ENCODE measurements at regions not wholly inside any gene's neighbourhood (a gene's known extent, or its start where the extent isn't known, plus 50 kb on each side); places are given as distances from the start of the nearest gene placed in this dataset.

DNA sequence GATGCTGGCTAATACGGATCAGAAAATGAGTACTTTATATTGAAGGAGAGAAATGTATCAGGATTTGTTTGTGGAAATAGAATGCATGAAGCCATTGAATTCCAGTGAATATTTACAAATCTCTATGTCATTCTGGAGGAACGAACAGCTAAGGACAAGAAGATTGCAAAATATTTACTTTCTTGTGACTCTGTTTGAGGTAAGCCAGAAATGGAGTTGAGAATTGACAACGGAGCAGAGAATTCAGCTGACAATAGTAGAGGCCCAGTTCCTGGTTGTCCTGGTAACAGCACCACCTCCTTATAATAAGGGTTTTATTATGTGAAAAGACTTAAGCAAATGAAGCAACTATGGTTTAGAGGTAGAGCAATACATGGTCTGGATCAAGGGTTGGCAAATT lies 349.2 kb downstream of the ADCYAP1 start:
- CTCF ChIA-PET: interaction anchor here (0.6 kb wide), 1 partner anchor 43 kb away, joined by 3 read pairs; no protein-coding TSS in a partner anchor
- no peaks in the 10 kb centered on the region; the same call in 1 of the 2 replicates for H3K27me3 Mint-ChIP-seq (ENCODE audit: low read depth)
- no peak overlapping the region for H3K4me3 Mint-ChIP-seq
- H3K9me3 Mint-ChIP-seq: peaks cover 51% of the 10 kb centered on the region
- no peaks in the 10 kb centered on the region; the same call in 1 of the 2 replicates for H3K36me3 Mint-ChIP-seq
- H3K4me1 Mint-ChIP-seq: peaks cover 12% of the 10 kb centered on the region
- H3K27ac Mint-ChIP-seq: no peak overlapping the region
- POLR2A ChIA-PET: no interaction called here
- TF ChIP-seq, protein P1, sequence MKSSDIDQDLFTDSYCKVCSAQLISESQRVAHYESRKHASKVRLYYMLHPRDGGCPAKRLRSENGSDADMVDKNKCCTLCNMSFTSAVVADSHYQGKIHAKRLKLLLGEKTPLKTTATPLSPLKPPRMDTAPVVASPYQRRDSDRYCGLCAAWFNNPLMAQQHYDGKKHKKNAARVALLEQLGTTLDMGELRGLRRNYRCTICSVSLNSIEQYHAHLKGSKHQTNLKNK (CRISPR knock-in tag; IDR thresholded peaks at IDR 0.05): no peak
- TF ChIP-seq, protein P2, sequence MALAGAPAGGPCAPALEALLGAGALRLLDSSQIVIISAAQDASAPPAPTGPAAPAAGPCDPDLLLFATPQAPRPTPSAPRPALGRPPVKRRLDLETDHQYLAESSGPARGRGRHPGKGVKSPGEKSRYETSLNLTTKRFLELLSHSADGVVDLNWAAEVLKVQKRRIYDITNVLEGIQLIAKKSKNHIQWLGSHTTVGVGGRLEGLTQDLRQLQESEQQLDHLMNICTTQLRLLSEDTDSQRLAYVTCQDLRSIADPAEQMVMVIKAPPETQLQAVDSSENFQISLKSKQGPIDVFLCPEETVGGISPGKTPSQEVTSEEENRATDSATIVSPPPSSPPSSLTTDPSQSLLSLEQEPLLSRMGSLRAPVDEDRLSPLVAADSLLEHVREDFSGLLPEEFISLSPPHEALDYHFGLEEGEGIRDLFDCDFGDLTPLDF (CRISPR knock-in tag; IDR thresholded peaks at IDR 0.05): no peak
- no peak for TF ChIP-seq OVOL2 (CRISPR knock-in tag; IDR thresholded peaks at IDR 0.05; ENCODE audit: borderline replicate concordance)
- TF ChIP-seq SP1 (CRISPR knock-in tag; conservative IDR thresholded peaks at IDR 0.05): no peak
- no peak for TF ChIP-seq NFE2L1 (CRISPR knock-in tag; IDR thresholded peaks at IDR 0.05)
- TF ChIP-seq ZBTB21 (CRISPR knock-in tag; IDR thresholded peaks at IDR 0.05; ENCODE audit: borderline replicate concordance): no peak
- TF ChIP-seq, protein P3, sequence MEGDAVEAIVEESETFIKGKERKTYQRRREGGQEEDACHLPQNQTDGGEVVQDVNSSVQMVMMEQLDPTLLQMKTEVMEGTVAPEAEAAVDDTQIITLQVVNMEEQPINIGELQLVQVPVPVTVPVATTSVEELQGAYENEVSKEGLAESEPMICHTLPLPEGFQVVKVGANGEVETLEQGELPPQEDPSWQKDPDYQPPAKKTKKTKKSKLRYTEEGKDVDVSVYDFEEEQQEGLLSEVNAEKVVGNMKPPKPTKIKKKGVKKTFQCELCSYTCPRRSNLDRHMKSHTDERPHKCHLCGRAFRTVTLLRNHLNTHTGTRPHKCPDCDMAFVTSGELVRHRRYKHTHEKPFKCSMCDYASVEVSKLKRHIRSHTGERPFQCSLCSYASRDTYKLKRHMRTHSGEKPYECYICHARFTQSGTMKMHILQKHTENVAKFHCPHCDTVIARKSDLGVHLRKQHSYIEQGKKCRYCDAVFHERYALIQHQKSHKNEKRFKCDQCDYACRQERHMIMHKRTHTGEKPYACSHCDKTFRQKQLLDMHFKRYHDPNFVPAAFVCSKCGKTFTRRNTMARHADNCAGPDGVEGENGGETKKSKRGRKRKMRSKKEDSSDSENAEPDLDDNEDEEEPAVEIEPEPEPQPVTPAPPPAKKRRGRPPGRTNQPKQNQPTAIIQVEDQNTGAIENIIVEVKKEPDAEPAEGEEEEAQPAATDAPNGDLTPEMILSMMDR (IDR thresholded peaks at IDR 0.05): no peak
- TF ChIP-seq, protein P4, sequence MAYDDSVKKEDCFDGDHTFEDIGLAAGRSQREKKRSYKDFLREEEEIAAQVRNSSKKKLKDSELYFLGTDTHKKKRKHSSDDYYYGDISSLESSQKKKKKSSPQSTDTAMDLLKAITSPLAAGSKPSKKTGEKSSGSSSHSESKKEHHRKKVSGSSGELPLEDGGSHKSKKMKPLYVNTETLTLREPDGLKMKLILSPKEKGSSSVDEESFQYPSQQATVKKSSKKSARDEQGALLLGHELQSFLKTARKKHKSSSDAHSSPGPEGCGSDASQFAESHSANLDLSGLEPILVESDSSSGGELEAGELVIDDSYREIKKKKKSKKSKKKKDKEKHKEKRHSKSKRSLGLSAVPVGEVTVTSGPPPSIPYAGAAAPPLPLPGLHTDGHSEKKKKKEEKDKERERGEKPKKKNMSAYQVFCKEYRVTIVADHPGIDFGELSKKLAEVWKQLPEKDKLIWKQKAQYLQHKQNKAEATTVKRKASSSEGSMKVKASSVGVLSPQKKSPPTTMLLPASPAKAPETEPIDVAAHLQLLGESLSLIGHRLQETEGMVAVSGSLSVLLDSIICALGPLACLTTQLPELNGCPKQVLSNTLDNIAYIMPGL (CRISPR knock-in tag; IDR thresholded peaks at IDR 0.05): no peak
- TF ChIP-seq TEAD1 (CRISPR knock-in tag; IDR thresholded peaks at IDR 0.05): no peak
- DNase-seq (ENCODE audit: low spot score) (no peak), ATAC-seq (no peak)

DNA sequence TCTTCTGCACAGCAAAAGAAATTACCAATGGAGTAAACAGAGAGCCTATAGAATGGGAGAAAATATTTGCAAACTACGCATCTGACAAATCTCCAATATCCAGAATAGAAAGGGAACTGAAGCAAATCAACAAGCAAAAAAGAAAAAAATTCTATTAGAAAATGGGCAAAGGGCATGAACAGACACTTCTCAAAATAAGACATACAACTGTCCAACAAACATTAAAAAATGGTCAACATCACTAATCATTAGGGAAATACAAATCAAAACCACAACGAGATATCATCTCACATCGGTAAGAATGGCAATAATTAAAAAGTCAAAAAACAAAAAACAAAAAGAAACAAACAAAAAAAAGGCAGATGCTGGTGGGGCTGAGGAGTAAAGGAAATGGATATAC lies 356.4 kb downstream of the ADCYAP1 start:
- TF ChIP-seq, protein P5, sequence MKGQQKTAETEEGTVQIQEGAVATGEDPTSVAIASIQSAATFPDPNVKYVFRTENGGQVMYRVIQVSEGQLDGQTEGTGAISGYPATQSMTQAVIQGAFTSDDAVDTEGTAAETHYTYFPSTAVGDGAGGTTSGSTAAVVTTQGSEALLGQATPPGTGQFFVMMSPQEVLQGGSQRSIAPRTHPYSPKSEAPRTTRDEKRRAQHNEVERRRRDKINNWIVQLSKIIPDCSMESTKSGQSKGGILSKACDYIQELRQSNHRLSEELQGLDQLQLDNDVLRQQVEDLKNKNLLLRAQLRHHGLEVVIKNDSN (CRISPR knock-in tag; IDR thresholded peaks at IDR 0.05): no peak
- TF ChIP-seq ZNF423 (CRISPR knock-in tag; IDR thresholded peaks at IDR 0.05) (no peak), NR3C1 (CRISPR knock-in tag; conservative IDR thresholded peaks at IDR 0.05; ENCODE audit: low read depth) (no peak), TEAD1 (CRISPR knock-in tag; IDR thresholded peaks at IDR 0.05) (no peak), FOXK1 (CRISPR knock-in tag; IDR thresholded peaks at IDR 0.05) (no peak), SOX15 (CRISPR knock-in tag; IDR thresholded peaks at IDR 0.05) (no peak)
- TF ChIP-seq, protein P6, sequence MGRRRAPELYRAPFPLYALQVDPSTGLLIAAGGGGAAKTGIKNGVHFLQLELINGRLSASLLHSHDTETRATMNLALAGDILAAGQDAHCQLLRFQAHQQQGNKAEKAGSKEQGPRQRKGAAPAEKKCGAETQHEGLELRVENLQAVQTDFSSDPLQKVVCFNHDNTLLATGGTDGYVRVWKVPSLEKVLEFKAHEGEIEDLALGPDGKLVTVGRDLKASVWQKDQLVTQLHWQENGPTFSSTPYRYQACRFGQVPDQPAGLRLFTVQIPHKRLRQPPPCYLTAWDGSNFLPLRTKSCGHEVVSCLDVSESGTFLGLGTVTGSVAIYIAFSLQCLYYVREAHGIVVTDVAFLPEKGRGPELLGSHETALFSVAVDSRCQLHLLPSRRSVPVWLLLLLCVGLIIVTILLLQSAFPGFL (CRISPR knock-in tag; IDR thresholded peaks at IDR 0.05; ENCODE audit: borderline replicate concordance): no peak

DNA sequence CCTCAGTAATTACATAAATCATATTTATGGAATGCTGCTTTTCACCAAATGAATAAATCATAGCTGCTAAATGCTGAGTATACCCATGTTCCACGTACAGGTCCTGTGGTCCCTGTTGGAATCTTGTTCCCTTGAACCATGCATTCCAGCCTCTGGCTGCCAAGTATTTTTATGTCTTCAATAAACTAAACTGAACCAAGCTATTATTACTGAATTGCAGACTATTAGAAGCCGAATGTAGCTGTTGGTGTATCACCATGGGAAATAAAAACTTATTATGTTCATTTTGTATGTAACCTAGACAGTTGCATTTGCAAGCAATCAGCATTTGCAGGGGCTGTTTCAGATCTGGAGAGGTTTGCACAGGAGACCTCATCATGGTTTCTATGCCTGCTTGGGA lies 362.4 kb downstream of the ADCYAP1 start:
- H3K27ac Mint-ChIP-seq: no peak overlapping the region
- TF ChIP-seq, protein P7, sequence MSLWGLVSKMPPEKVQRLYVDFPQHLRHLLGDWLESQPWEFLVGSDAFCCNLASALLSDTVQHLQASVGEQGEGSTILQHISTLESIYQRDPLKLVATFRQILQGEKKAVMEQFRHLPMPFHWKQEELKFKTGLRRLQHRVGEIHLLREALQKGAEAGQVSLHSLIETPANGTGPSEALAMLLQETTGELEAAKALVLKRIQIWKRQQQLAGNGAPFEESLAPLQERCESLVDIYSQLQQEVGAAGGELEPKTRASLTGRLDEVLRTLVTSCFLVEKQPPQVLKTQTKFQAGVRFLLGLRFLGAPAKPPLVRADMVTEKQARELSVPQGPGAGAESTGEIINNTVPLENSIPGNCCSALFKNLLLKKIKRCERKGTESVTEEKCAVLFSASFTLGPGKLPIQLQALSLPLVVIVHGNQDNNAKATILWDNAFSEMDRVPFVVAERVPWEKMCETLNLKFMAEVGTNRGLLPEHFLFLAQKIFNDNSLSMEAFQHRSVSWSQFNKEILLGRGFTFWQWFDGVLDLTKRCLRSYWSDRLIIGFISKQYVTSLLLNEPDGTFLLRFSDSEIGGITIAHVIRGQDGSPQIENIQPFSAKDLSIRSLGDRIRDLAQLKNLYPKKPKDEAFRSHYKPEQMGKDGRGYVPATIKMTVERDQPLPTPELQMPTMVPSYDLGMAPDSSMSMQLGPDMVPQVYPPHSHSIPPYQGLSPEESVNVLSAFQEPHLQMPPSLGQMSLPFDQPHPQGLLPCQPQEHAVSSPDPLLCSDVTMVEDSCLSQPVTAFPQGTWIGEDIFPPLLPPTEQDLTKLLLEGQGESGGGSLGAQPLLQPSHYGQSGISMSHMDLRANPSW (CRISPR knock-in tag; conservative IDR thresholded peaks at IDR 0.05; ENCODE audit: low read depth): no peak
- TF ChIP-seq, protein P8, sequence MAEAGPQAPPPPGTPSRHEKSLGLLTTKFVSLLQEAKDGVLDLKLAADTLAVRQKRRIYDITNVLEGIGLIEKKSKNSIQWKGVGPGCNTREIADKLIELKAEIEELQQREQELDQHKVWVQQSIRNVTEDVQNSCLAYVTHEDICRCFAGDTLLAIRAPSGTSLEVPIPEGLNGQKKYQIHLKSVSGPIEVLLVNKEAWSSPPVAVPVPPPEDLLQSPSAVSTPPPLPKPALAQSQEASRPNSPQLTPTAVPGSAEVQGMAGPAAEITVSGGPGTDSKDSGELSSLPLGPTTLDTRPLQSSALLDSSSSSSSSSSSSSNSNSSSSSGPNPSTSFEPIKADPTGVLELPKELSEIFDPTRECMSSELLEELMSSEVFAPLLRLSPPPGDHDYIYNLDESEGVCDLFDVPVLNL (CRISPR knock-in tag; IDR thresholded peaks at IDR 0.05; ENCODE audit: borderline replicate concordance, low read depth): no peak
- TF ChIP-seq, protein P9, sequence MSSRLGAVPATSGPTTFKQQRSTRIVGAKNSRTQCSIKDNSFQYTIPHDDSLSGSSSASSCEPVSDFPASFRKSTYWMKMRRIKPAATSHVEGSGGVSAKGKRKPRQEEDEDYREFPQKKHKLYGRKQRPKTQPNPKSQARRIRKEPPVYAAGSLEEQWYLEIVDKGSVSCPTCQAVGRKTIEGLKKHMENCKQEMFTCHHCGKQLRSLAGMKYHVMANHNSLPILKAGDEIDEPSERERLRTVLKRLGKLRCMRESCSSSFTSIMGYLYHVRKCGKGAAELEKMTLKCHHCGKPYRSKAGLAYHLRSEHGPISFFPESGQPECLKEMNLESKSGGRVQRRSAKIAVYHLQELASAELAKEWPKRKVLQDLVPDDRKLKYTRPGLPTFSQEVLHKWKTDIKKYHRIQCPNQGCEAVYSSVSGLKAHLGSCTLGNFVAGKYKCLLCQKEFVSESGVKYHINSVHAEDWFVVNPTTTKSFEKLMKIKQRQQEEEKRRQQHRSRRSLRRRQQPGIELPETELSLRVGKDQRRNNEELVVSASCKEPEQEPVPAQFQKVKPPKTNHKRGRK (CRISPR knock-in tag; IDR thresholded peaks at IDR 0.05; ENCODE audit: borderline replicate concordance): no peak

More for the DNA sequence above, 356.4 kb downstream of the ADCYAP1 start:
- H3K4me3 Mint-ChIP-seq: no peak overlapping the region
- H3K36me3 Mint-ChIP-seq: peaks cover 15% of the 10 kb centered on the region; the same call in 1 of the 2 replicates
- ChIA-PET POLR2A (no interaction called here), CTCF (no interaction called here)
- H3K27ac Mint-ChIP-seq: no peak overlapping the region
- peaks cover 5% of the 10 kb centered on the region for H3K27me3 Mint-ChIP-seq (ENCODE audit: low read depth)
- H3K9me3 Mint-ChIP-seq: peaks cover 62% of the 10 kb centered on the region
- H3K4me1 Mint-ChIP-seq: no peaks in the 10 kb centered on the region
- ATAC-seq (no peak), DNase-seq (ENCODE audit: low spot score) (no peak)

More for the DNA sequence above, 362.4 kb downstream of the ADCYAP1 start:
- Mint-ChIP-seq H3K27me3 (ENCODE audit: low read depth) (no peaks in the 10 kb centered on the region; the same call in 1 of the 2 replicates), H3K9me3 (peaks cover 25% of the 10 kb centered on the region), H3K36me3 (0 out of 2 replicates have a peak, but pooled peaks cover 8% of the 10 kb centered on the region), H3K4me1 (no peaks in the 10 kb centered on the region), H3K4me3 (no peak overlapping the region)
- ATAC-seq (no peak), DNase-seq (ENCODE audit: low spot score) (no peak)
- POLR2A ChIA-PET: no interaction called here
- CTCF ChIA-PET: no interaction called here

Measured in WTC11 (cell line).